GDM1 (cell line): ENCODE measurements at regions not wholly inside any gene's neighbourhood (a gene's known extent, or its start where the extent isn't known, plus 50 kb on each side); places are given as distances from the start of the nearest gene placed in this dataset.

ENCODE experiments used
- DNase-seq: peaks from one replicate; lab custom pipeline; 2025; lab: John Stamatoyannopoulos, UW

DNA sequence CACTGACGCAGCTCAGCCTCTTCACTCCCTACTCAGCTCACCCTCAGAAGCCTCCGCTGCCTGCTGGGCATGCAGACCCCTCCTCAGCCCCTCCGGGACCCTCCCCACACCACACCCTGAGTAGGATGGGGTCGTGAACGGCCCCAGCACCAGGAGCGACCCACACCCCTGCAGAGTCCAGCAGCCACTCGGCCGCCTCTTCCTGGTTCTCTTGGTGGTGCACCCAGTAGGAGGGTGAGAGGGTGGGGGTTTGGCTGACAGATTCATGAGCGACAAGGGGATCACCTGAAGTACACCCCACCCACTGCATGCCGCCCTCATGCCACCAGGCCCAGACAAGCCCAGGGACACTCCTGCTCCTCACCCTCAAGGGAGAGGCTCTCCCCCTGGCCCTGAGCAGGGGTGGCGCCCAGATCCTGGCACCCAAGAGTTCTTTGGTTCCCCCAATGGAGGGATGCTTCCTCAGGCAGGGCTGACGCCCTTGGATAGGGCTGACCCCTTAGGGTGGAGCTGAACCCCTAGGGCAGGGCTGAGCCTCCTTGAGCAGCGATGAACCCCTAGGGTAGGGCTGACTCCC lies 76.6 kb upstream of the GPC1 start:
- DNase-seq: no peak

DNA sequence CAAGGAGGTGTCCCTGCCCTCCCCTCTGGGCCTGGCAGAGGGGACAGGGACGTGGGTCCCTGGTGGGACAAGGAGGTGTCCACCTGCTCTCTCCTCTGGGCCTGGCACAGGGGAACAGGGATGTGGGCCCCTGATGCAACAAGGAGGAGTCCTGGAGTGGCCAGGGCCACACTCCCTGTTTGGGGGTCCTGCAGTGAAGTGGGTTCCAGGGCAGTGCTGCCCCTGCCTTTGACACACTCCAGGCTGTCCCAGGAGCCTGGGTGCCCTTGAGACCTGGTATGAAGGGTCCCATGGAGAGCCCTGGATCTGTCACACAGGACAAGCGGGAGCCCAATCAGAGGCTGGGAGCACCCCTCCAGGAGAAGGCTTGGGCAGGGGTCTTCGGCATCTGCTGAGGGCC lies 75.8 kb upstream of the GPC1 start:
- no peak for DNase-seq

DNA sequence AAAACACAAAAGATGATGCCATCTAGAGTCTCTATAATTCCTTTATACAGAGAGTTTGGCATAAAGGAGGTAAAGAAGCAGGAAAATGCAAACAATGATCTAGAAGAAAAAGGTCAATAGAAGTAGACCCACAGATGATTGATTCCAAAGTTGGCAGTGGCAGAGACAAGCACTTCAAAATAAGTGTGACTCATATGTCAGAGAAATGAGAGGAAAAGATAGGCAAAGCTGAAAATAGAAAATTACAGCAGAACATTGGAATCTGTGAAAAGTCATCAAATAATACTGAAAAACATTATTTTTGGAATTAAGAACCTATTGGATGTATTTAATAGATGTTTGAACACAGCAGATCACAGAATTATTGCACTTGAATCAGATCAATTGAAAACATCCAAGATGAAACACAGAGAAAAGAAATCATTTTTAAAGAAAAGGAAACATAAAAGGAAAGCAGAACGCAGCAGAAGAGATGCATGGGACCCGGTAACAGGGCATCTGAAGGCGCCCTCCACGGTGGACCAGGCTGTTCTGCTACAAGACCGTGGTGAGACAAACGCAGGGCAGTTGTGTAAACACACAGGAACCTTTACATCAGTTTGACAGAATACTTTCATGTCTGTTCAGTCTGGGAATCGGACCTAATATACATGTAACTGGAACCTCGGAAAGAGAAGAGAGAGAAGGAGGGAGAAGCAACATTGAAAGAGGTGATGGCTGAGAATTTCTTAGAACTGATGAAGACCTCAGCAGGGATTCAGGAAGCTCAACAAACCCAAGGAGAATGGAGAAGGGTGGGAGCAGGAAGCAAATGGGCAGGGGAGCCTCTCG lies 74.6 kb upstream of the GPC1 start:
- no peak for DNase-seq

DNA sequence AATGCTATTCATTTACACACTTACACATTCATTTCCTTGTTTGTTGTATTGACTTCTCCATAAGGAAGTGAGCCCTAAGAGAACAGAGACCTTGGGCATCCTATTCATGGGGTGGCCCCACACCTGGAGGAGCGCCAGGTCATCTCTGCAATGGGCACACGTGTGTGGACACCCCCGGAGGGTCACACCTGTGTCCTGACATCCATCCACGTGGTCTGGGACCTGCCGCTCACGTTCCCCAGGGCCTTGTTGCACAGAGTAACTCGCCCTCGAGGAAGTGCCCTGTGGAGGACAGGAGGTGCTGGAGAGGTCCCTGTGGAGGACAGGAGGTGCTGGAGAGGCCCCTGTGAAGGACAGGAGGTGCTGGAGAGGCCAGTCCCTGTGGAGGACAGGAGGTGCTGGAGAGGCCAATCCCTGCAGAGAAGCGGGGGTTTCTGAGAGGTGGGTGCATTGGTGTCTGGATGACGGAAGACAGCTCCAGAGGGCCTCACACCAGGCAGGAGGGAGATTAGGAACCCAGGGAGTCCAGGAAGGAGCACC lies 73.2 kb upstream of the GPC1 start:
- DNase-seq: no peak

DNA sequence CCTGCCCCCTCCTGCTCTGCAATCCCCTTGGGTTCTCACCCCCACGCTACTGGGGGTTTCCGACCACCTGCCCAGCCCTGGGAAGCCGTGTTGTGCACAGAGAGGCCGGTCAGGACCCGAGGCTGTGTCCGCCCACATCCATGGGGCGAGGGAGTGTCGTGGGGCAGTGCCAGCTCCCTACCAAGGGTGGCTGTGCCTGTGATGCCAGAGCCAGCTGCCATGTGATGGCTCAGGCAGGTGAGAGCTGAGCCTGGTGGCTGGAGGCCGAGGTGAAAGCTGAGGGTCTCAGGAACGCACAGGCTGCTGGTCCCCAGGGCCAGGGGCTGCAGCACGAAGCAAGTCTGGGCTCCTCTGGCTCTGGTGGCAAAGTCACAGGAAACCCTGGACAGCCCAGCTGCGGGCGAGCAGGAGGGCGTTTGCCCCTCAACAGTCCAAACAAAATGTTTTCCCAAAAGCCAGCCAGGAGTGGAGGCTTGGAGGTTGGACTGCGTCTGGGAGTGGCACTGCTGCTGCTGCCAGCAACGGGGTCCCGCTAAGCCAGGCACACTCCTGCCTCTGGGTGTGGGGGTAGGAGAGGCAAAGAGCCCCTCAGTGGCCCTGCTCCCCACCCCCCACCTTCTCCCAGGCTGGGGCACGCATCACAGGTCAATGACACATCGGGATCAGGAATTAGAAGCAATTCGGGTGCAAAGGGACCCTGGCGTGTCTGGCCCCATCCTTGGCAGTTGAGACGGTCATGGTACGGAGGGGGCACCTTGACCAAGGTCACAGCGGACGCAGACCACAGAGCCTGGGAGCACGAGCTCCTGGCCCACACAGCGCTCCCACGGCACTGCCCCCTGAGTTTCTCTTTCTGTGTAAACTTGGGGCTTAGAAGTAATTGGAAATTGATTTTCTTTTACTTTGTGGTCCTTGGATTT lies 72.4 kb upstream of the GPC1 start:
- DNase-seq: no peak

DNA sequence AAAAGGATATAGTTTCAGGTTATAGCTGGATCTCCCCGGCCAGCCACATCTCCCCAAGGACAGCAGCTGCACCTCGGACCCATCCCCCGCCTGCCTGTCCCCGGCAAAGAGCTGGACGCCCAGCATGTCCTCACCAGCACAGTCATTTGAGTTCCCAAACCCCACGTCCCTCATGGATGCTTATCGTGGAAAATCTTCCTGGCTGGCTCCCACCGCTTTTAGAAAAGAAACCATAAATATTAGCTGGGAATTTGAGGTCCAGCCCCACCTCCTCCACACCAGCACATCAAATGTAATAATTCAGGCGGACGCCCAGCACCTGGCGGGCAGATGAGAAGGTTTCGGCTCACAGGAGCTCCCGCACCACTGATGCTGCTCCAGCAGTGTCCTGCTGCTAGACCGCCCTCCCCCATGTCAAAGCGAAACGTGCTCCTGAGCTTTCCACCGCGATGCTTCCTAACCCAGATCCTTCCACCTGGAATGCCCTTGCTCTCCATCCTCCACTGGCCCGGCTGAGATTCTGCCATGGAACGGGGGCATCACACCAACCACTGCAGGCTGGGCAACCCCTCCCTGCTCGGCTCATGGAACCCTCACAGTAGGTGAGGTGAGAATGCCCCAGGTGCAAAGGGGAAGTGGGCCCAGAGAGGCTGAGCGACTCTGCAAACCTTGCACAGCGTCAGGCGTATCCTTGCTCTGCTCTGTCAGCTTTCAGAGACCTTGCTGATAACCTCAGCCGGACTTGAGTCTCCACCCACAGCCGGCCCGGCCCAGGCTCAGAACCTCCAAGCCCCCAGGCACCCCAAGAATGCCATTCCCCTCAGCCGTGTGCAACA lies 71.5 kb upstream of the GPC1 start:
- no peak for DNase-seq

DNA sequence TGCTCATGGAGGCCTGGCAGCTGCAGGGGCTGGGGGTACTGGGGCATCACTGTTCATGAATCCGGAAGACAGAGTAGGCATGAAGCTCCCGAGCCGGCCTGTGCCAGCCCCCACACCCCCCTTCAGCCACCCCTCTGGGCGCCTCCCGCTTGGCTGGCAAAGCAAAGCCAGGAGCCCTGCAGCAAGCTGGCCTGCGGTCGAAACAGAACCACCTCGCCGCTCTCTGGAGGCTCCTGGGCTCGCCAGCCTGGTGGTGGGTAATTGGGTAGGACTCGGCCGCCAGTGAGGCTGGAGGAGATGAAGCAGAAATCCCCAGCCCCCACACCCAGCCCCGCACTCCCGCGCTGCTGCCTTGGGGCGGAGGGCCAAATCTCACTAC lies 70.9 kb upstream of the GPC1 start:
- no peak for DNase-seq

DNA sequence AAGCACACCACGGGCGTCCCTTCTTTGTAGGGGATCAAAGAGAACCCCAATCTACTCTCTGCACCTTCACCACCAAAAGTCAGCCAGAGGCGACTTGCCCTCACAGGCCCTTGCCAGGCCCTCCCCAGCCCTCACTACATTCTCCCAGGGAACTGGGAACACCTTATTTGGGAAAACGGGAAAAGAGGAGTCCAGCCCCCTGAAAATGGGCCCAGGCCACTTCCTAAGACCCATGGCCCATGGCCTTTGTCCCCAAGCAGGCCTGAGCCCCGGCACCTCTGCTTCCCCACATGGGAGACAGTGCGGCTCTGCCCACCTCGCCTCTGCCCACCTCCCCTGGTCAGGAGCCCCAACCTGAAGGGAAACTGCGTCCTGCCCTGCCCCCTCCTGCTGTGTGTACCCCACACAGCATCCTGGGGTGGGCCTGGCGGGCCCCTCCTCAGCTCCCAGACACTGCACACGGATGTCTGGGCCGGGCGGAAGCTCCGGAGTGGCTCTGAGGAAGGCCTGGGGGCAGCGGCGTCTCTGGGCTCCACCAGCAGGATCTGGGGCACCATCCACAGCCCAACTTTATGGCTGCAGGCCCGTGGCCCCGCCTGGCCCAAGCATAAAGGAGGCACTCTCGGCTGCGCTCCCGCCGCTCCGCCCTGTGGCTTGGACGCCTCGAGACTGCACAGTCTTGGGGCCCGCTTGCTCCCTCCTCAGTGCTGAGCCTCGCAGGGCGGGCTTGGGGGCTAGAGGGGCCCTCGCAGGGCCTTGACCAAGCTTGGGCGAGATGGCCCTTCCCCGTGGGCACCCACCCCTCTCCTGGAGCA lies 70.3 kb upstream of the GPC1 start:
- DNase-seq: no peak

DNA sequence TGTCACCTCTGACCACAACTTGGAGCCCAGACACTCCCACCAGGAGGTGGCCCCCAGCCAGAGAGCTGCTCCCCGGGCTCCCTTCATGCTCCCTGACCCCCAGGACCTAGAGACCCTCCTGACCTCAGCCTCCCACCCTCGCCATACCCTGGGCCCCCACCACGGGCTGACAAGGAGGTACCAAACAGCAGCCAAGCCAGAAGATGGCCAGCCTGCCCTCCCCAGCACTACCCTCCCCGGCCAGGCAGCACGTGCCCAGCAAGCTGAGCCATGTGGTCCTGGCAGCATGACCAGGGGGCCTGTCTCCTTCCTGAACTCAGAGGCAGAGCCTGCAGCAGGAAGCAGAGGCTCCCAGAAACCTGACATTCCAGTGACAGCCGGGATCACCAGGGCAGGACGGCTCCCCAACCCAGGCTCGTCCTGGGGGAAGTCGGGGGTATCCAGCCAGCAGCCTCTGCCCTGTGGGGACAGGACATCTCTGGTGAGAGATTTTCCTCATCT lies 69.4 kb upstream of the GPC1 start:
- no peak for DNase-seq

DNA sequence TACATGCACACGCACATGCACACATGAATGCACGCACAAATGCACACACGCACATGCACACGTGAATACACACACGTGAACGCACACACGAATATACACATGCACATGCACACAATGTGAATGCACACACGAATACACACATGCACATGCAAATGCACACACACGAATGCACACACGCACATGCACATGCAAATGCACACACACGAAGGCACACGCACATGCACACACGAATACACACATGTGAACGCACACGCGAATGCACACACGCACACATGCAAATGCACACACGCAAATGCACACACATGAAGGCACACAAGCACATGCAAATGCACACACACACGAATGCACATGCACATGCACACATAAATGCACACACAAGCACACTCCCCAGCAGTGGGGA lies 68.6 kb upstream of the GPC1 start:
- DNase-seq: no peak

DNA sequence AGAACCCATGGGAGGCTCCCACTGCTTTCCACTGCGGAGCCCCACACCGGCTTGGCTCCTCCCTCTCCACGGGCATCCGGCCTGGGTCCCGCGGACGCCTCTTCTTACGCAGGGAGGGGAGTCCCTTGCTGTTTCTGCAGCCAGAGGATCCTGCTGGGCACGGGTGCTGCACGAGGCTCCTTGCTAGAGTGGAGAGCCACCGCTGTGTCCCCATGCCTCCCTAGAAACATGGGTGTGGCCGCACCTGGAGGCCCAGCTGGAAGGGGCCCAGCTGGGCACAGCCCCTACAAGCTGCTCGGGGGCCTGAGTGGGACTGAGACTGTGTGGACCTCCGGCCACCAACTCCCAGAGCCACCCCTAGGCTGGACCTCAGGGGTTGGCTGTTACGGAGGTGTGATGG lies 67.7 kb upstream of the GPC1 start:
- no peak for DNase-seq

DNA sequence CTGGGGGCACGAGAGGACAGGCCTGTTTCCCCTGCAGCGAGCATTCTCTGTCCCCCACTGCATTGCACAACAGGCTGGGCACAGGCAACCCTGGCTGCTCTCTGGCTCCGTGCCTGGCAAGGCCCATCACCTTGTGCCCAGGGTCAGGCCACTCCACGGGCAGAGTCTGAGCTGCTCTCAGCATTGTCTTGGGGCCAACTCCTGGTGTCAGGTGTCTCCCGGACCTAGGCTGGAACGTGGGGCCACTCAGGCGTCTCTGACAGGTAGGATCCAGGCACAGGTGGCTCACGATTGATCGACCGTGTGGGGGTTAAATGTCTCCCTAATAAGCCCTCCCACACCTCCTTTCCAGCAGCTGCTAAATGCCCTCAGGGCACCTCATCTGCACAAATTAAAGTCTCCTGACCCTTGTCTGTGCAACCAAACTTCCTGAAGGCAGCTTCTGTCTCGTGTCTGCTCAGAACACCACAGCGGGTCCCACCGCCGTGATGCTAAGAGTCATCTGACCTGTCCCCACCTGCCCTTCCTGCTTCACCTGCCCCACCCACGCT lies 66.6 kb upstream of the GPC1 start:
- DNase-seq: no peak

DNA sequence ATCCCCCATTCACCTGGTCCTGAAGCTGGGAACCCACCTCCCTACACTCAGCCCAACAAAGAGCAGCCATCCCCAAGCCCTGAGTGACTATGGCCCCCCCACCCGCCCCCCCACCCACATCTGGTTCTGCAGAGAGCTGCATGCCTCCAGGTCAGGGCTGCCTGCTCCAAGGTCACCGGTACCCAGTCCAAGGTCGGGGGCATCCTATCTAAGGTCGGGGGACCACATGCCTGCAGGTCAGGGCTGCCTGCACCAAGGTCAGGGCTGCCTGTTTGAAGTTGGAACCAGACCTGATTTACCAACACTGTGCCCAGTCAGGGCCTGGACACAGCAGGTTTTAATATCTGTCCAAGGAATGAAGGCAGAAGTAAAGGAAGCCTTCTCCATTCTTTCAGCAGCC lies 66.1 kb upstream of the GPC1 start:
- no peak for DNase-seq

DNA sequence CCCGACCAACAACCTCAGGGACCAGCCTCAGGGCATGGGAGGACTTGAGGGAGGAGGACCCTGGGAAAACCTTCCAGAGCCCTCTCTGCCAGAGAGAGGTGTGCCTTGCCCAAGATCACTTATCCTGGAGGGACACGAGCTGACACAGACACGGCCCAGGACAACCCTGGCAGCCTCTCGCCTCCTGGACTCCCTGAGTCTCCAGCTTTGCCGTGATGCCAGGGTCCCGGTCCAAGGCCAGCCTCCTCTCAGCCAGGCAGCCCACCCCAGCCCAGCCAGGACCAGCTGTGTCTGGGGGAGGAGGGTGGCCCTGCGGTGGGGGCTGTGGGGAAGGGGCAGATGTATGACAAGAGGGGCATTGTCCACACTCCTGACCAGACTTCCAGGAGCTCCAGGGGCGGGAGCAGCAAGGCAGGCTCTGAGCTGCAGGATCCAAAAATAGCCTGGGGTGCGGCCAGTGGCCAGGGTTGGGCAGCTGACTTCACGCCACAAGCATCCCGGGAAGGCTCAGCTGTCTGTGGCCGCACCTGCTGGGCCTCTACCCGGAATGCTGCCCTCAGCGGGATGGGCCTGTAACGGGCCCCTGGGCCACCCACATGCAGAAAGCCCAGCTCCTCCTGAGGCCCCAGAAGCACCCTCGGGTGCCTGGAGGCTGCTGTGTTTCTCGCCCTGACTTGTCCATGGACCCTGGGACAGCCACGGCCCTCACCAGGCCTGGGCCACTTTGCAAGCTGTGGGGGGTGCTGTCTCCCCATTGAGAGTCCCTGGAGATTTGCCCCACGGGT lies 65.5 kb upstream of the GPC1 start:
- no peak for DNase-seq

DNA sequence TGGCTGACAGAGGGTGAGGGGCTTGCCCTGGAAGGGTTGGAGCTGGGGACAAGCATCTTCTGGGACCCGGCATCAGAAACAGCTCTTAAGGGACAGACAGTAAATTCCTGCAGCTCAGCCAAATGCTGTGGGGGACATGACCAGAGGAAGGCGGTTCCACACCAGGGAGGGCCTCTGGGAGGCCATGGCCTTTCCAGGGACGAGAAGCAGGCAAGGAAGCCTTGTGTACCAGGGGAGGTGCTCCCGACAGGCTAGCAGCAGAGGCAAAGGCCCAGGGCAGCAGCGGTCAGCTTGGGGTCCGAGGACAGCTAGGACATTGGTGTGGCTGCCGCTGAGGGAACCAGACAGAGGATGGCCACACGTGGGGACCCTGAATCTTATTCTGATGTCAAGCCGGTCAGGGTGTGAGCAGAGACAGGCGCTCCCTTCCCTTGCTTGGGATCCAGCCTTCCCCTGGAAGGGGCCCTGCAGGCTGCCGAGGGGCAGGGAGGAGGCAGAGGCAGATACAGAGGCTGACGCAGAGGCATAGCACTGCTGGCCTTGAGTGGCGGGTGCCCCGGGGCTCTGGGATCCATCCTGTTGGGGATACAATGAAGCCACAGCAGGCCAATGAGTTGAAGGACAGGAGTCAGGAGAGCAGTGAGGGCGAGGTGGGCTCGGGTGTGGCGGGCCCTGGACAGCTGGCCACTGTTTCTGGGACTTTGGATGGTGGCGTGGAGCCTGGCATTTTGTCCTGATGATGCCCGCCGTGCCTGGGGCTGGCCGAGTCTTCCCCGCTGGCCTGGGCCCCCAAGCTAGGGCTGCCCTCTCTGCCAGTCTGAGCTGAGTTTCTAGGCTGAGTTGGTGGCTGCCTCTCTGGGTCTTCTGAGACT lies 64.1 kb upstream of the GPC1 start:
- no peak for DNase-seq

DNA sequence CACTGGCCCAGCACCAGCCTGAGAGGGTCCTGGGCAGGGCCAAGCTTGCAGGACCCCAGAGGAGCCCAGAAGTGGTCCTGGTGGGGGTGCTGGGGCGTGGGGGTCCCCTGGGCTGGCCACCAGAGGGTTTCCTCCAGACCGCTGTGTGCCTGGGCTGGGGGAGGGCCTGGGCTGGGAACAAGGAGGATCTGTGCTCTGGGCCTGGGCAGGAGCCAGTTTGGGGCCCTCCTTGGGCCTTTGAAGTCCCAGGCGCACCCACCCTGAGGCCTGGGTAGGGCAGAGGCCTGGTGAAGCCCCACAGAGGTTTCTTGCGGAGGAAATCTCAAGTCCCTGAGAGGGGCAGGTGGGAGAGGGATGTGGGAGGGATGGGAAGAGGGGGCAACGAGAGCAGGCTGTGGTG lies 63.4 kb upstream of the GPC1 start:
- DNase-seq: no peak

DNA sequence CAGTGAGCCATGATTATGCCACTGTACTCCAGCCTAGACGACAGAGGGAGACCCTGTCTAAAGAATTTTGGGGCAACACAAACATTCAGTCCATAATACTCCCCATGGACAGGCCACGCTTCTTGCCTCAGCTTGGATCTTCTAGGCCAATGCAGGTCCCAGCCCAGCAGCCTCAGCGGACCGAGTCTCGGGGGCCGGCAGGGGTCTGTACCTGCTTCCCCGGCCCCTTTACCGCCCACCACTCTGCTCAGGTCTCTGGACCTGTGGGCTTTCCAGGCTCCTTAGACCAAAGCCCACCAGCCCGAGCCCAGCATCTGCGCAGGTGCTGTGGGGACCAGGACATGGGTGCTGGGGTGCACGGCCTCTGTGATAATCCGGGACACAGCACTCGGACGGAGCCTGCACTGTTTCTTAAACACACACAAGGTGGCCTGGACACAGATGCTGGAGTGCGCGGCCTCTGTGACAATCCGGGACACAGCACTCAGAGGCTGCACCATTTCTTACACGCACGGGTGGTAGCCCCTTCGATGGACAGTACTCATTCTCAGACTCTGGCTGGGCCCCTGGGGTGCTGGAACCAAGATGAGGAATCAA lies 62.1 kb upstream of the GPC1 start:
- DNase-seq: no peak
